Endodermal cell (in vitro differentiated cells): ENCODE measurements at regions not wholly inside any gene's neighbourhood (a gene's known extent, or its start where the extent isn't known, plus 50 kb on each side); places are given as distances from the start of the nearest gene placed in this dataset.
"Not testable (repeated sequence)": the region's sequence is repeated elsewhere in the genome, so short reads cannot be mapped to it uniquely, and the experiment has no call there.

Experiments
- DNase-seq: peaks from one replicate; pipeline ENCODE4 v3.0.0-alpha.2; 2017
- H3K27ac ChIP-seq: 2 replicates; pipeline ENCODE4 v1.5.1; 2013; ENCODE audit warnings: mild to moderate bottlenecking, low read depth, low read length, moderate library complexity
- H3K27me3 ChIP-seq: 2 replicates; pipeline ENCODE4 v1.6.1; 2013; ENCODE audit warnings: mild to moderate bottlenecking, low read length, moderate library complexity; ENCODE audit not compliant: insufficient read depth, control insufficient read depth, poor library complexity, severe bottlenecking
- H3K36me3 ChIP-seq: 2 replicates; pipeline ENCODE4 v1.7.0; 2013; ENCODE audit warnings: mild to moderate bottlenecking, low read length, moderate library complexity; ENCODE audit not compliant: control insufficient read depth, insufficient read depth
- H3K4me1 ChIP-seq: one replicate; pipeline ENCODE4 v1.7.0; 2013; ENCODE audit warnings: low read length; ENCODE audit not compliant: control insufficient read depth, insufficient read depth
- H3K4me3 ChIP-seq: 2 replicates; pipeline ENCODE4 v1.5.1; 2013; ENCODE audit warnings: mild to moderate bottlenecking, low read length, moderate library complexity
- H3K9ac ChIP-seq: 2 replicates; pipeline ENCODE4 v1.6.1; 2013; ENCODE audit warnings: mild to moderate bottlenecking, low read length, moderate library complexity; ENCODE audit not compliant: poor library complexity, severe bottlenecking; ENCODE audit errors: extremely low read depth
- H3K9me3 ChIP-seq: 2 replicates; pipeline ENCODE4 v1.6.1; 2013; ENCODE audit warnings: mild to moderate bottlenecking, low read length, moderate library complexity; ENCODE audit not compliant: control insufficient read depth
- H3K27ac Mint-ChIP-seq: 2 replicates; pipeline ENCODE4 v1.8.0; 2020; ENCODE audit warnings: mixed read lengths
- H3K27me3 Mint-ChIP-seq: 2 replicates; pipeline ENCODE4 v1.8.0; 2021; ENCODE audit warnings: mild to moderate bottlenecking, mixed read lengths; ENCODE audit not compliant: insufficient read depth
- H3K36me3 Mint-ChIP-seq: 2 replicates; pipeline ENCODE4 v1.8.0; 2020; ENCODE audit warnings: low read depth, mixed read lengths
- H3K4me1 Mint-ChIP-seq: 2 replicates; pipeline ENCODE4 v1.8.0; 2020; ENCODE audit warnings: mixed read lengths
- H3K4me3 Mint-ChIP-seq: 2 replicates; pipeline ENCODE4 v1.8.0; 2020; ENCODE audit warnings: mild to moderate bottlenecking, moderate library complexity, mixed read lengths
- H3K9me3 Mint-ChIP-seq: 2 replicates; pipeline ENCODE4 v1.8.0; 2020; ENCODE audit warnings: mild to moderate bottlenecking, mixed read lengths
- WGBS, 2 experiments: methylation state at CpG; one replicate each; pipeline versions ENCODE4 v1.1.5 to v1.1.7; 2013; ENCODE audit warnings: missing lambda C conversion rate in 2 of 2, mixed read lengths in 1 of 2; ENCODE audit not compliant: insufficient coverage in 1 of 2, insufficient read length in 1 of 2; 5-methylcytosine and 5-hydroxymethylcytosine counted together

DNA sequence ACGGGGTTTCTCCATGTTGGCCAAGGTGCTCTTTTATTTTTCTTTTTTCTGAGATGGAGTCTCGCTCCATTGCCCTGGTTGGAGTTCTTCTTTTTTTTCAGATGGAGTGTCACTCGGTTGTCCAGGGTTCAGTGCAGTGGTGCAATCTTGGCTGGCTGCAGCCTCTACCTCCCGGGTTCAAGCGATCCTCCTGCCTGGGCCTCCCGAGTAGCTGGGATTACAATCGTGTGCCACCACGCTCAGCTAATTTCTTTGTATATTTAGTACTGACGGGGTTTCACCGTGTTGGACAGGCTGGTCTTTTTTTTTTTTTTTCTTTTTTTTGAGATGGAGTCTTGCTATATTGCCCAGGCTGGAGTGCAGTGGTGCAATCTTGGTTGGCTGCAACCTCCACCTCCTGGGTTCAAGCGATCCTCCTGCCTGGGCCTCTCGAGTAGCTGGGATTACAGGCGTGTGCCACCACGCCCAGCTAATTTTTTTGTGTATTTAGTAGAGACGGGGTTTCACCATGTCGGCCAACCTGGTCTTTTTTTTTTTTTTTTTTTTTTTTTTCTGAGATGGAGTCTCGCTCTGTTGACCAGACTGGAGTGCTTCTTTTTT, 2810.1 kb downstream of the RPIA start:
- not testable (repeated sequence) for H3K4me3 ChIP-seq, H3K36me3 Mint-ChIP-seq, H3K4me1 Mint-ChIP-seq, H3K4me3 Mint-ChIP-seq, H3K27me3 Mint-ChIP-seq, H3K27ac ChIP-seq, H3K27ac Mint-ChIP-seq, H3K36me3 ChIP-seq, H3K27me3 ChIP-seq, H3K9ac ChIP-seq, H3K4me1 ChIP-seq, DNase-seq, H3K9me3 ChIP-seq
- 89% methylated on average over 5 of the region's 17 CpGs; no CpG with 5 or more reads in 1 of the 2 experiments for WGBS, 2 experiments
- H3K9me3 Mint-ChIP-seq = peaks cover 33% of the 10 kb centered on the region

DNA sequence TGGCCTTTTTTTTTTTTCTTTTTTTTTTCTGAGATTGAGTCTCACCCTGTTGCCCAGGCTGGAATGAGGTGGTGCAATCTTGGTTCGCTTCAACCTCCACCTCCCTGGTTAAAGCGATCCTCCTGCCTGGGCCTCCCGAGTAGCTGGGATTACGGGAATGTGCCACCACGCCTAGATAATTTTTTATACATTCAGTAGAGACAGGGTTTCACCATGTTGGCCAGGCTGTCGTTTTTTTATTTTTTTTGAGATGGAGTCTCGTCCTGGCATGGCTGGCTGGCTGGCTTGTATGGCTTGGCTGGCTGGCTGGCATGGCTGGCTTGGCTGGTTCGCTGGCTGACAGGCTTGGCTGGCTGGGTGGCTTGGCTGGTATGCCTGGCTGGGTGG, 2812.1 kb downstream of the RPIA start:
- not testable (repeated sequence) for H3K9ac ChIP-seq, H3K4me3 Mint-ChIP-seq, H3K27me3 ChIP-seq, H3K4me1 ChIP-seq, H3K27ac ChIP-seq, H3K27me3 Mint-ChIP-seq, H3K4me1 Mint-ChIP-seq, H3K27ac Mint-ChIP-seq, DNase-seq, H3K36me3 ChIP-seq, H3K4me3 ChIP-seq, H3K9me3 ChIP-seq, H3K36me3 Mint-ChIP-seq
- WGBS, 2 experiments = 82% methylated on average over 4 of the region's 8 CpGs; no CpG with 5 or more reads in 1 of the 2 experiments
- H3K9me3 Mint-ChIP-seq = peaks cover 23% of the 10 kb centered on the region

DNA sequence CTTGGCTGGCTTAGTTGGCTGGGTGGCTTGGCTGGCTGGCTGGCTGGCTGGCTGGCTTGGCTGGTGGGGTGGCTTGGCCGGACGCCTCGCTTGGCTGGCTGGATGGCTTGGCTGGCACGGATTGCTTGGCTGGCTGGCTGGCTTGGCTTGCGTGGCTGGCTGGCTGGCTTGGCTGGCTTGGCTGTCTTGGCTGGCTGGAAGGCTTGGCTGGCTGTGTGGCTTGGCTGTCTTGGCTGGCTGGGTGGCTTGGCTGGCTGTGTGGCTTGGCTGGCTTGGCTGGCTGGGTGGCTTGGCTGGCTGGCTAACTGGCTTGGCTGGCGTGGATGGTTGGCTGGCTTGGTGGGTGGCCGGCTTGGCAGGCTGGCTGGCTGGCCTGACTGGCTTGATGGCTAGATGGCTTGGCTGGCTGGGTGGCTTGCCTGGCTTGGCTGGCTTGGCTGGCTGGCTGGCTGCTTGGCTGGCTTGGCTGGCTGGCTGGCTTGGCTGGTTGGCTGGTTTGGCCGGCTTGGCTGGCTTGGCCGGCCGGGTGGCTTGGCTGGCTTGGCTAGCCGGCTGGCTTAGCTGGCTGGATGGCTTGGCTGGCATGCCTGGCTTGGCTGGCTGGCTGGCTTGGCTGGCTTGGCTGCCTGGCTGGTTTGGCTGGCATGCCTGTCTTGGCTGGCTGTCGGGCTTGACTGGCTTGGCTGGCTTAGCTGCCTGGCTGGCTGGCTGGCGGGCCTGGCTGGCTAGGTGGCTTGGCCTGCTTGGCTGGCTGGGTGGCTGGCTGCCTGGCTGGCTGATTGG, 2812.7 kb downstream of the RPIA start:
- H3K27ac Mint-ChIP-seq, H3K9ac ChIP-seq, H3K9me3 ChIP-seq, H3K4me1 Mint-ChIP-seq, H3K4me1 ChIP-seq, DNase-seq, H3K27me3 ChIP-seq, H3K27me3 Mint-ChIP-seq, H3K4me3 ChIP-seq, H3K27ac ChIP-seq, H3K36me3 Mint-ChIP-seq, H3K36me3 ChIP-seq, H3K4me3 Mint-ChIP-seq: not testable (repeated sequence)
- H3K9me3 Mint-ChIP-seq = peaks cover 23% of the 10 kb centered on the region
- 89 to 100% methylated on average over 5 to 10 of the region's 13 CpGs for whole genome bisulfite sequencing, 2 experiments

DNA sequence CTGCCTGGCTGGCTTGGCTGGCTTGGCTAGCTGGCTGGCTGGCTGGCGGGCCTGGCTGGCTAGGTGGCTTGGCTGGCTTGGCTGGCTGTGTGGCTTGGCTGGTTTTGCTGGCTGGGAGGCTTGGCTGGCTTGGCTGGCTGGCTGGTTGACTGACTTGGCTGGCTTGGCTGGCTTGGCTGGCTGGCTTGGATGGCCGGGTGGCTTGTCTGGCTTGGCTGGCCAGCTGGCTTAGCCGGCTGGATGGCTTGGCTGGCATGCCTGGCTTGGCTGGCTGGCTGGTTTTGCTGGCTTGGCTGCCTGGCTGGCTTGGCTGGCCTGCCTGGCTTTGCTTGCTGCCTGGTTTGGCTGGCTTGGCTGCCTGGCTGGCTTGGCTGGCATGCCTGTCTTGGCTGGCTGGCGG, 2817.3 kb downstream of the RPIA start:
- not testable (repeated sequence) for DNase-seq, H3K4me1 Mint-ChIP-seq, H3K36me3 Mint-ChIP-seq

DNA sequence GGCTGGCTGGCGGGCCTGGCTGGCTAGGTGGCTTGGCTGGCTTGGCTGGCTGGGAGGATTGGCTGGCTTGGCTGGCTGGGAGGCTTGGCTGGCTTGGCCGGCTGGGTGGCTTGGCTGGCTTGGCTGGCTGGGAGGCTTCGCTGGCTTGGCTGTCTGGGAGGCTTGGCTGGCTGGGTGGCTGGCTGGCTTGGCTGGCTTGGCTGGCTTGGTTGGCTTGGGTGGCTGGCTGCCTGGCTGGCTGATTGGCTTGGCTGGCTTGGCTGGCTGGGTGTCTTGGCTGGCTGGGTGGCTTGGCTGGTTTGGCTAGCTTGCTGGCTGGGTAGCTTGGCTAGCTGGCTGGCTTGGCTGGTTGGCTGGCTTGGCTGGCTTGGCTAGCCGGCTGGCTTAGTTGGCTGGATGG, 2817.8 kb downstream of the RPIA start:
- H3K9me3 ChIP-seq, H3K9ac ChIP-seq, H3K27ac Mint-ChIP-seq, H3K36me3 Mint-ChIP-seq, H3K4me3 Mint-ChIP-seq, H3K36me3 ChIP-seq, H3K27me3 ChIP-seq, H3K4me1 ChIP-seq, H3K4me3 ChIP-seq, DNase-seq, H3K27ac ChIP-seq, H3K9me3 Mint-ChIP-seq, H3K4me1 Mint-ChIP-seq, H3K27me3 Mint-ChIP-seq: not testable (repeated sequence)
- 53% methylated on average over 3 of the region's 4 CpGs; no CpG with 5 or more reads in 1 of the 2 experiments for WGBS, 2 experiments

More for the DNA sequence above, 2817.3 kb downstream of the RPIA start:
- H3K27ac Mint-ChIP-seq, H3K9ac ChIP-seq, H3K36me3 ChIP-seq, H3K4me1 ChIP-seq, H3K9me3 ChIP-seq, H3K4me3 Mint-ChIP-seq, H3K4me3 ChIP-seq, H3K27ac ChIP-seq, H3K27me3 ChIP-seq, H3K9me3 Mint-ChIP-seq, H3K27me3 Mint-ChIP-seq: not testable (repeated sequence)
- WGBS, 2 experiments = no CpG with 5 or more reads among the region's 4 CpGs

DNA sequence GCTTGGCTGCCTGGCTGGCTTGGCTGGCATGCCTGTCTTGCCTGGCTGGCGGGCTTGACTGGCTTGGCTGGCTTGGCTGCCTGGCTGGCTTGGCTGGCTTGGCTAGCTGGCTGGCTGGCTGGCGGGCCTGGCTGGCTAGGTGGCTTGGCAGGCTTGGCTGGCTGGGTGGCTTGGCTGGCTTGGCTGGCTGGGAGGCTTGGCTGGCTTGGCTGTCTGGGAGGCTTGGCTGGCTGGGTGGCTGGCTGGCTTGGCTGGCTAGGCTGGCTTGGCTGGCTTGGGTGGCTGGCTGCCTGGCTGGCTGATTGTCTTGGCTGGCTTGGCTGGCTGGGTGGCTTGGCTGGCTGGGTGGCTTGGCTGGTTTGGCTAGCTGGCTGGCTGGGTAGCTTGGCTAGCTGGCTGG, 2819.7 kb downstream of the RPIA start:
- H3K9ac ChIP-seq, H3K36me3 Mint-ChIP-seq, H3K27me3 Mint-ChIP-seq, H3K27me3 ChIP-seq, H3K27ac ChIP-seq, DNase-seq, H3K9me3 ChIP-seq, H3K4me3 Mint-ChIP-seq, H3K4me1 ChIP-seq, H3K9me3 Mint-ChIP-seq, H3K27ac Mint-ChIP-seq, H3K4me3 ChIP-seq, H3K4me1 Mint-ChIP-seq, H3K36me3 ChIP-seq: not testable (repeated sequence)
- WGBS, 2 experiments = 83 to 89% methylated on average over 1 to 2 of the region's 2 CpGs

DNA sequence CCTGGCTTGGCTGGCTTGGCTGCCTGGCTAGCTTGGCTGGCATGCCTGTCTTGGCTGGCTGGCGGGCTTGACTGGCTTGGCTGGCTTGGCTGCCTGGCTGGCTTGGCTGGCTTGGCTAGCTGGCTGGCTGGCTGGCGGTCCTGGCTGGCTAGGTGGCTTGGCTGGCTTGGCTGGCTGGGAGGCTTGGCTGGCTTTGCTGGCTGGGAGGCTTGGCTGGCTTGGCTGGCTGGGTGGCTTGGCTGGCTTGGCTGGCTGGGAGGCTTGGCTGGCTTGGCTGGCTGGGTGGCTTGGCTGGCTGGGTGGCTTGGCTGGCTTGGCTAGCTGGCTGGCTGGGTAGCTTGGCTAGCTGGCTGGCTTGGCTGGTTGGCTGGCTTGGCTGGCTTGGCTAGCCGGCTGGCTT, 2824.5 kb downstream of the RPIA start:
- not testable (repeated sequence) for H3K4me1 Mint-ChIP-seq, H3K9ac ChIP-seq, DNase-seq, H3K4me3 ChIP-seq, H3K4me3 Mint-ChIP-seq, H3K9me3 Mint-ChIP-seq, H3K27me3 ChIP-seq, H3K36me3 ChIP-seq, H3K27ac Mint-ChIP-seq, H3K9me3 ChIP-seq, H3K27me3 Mint-ChIP-seq, H3K4me1 ChIP-seq, H3K27ac ChIP-seq, H3K36me3 Mint-ChIP-seq
- 94 to 100% methylated on average over 1 to 2 of the region's 3 CpGs for WGBS, 2 experiments
